ENCODE measurements at regions not wholly inside any gene's neighbourhood (a gene's known extent, or its start where the extent isn't known, plus 50 kb on each side); places are given as distances from the start of the nearest gene placed in this dataset.

GRCh38 chr6:85396159-85396808 is 53.6 kb upstream of the NT5E start:
- no peak for DNase-seq

- DNase-seq, result no peak
Observed at GRCh38 chr6:85395746-85396145, 54.1 kb upstream of the NT5E start.

- DNase-seq, result no peak
Observed at GRCh38 chr6:85394853-85395538, 54.9 kb upstream of the NT5E start.

- no peak for DNase-seq
Observed at GRCh38 chr6:85394199-85394598, 55.7 kb upstream of the NT5E start.

DNA sequence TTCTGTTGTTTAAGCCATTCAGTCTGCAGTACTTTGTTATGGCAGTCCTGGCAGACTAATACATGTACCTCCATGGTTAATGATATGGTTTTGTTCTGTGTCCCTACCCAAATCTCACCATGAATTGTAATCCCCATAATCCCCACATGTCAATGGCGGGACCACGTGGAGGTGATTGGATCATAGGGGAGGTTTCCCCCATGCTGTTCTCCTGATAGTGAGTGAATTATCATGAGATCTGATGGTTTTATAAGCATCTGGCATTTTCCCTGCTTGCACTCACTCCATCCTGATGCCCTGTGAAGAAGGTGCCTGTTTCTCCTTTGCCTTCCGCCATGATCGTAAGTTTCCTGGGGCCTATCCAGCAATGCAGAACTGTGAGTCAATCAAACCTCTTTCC is 57.5 kb upstream of the NT5E start:
- DNase-seq, result no peak

- no peak for DNase-seq
Observed at GRCh38 chr6:85390775-85391174, 59.1 kb upstream of the NT5E start.

DNA sequence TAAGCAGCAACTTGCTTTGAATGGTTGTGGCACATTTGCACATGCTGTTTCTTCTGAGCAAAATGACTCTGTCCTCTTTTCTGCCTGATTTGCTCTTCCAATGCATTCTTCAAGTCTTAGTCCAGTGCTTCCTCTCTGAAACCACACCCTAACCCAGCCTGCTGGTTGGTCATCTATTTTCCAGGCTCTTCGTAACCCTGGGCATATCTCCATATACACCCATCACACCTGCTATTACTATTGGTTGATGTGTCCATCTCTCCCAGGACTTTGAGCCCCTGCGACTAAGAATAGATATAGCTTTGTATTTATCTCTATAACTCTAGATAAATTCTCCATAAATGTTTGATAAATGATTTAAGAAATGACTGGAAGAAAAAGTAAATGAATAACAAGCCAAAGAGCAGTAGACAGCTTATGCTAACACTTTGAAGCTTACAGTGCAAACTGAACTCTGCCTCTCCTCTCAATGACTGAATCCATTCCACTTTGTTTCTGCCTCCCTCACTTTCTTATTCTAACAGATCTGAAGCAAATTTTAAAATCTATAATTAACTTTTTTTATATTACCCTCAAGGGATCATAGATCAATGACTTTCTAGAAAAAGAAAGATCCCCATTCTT is 59.7 kb upstream of the NT5E start:
- no peak for DNase-seq

- no peak for DNase-seq
Observed at GRCh38 chr6:85389151-85389797, 60.6 kb upstream of the NT5E start.

GRCh38 chr6:85388531-85388930 is 61.4 kb upstream of the NT5E start:
- no peak for DNase-seq

GRCh38 chr6:85385636-85386315 is 64.1 kb upstream of the NT5E start:
- no peak for DNase-seq

DNA sequence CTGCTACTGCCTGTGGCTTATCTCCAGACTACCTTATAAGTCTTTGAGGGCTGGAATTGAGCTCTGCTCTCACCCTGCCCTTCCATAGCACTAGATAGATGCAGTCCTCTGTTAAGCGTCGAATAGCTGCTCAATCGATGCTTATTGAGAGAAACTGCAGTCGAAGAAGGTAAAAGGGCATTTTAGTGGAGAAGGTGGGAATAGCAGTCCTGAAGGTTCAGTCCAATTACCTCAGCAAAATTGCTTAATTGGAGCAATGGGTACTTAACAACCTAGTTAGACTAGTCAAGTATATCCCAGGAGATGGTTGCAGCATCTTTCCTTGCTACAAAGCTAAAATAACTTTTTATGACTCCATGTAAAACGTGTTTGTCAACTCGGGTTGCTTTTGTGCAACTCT is 66.8 kb upstream of the NT5E start:
- DNase-seq, result no peak

- DNase-seq, result no peak
Observed at GRCh38 chr6:85382541-85382940, 67.3 kb upstream of the NT5E start.

- no peak for DNase-seq
Observed at GRCh38 chr6:85372915-85373270, 77.0 kb upstream of the NT5E start.

DNA sequence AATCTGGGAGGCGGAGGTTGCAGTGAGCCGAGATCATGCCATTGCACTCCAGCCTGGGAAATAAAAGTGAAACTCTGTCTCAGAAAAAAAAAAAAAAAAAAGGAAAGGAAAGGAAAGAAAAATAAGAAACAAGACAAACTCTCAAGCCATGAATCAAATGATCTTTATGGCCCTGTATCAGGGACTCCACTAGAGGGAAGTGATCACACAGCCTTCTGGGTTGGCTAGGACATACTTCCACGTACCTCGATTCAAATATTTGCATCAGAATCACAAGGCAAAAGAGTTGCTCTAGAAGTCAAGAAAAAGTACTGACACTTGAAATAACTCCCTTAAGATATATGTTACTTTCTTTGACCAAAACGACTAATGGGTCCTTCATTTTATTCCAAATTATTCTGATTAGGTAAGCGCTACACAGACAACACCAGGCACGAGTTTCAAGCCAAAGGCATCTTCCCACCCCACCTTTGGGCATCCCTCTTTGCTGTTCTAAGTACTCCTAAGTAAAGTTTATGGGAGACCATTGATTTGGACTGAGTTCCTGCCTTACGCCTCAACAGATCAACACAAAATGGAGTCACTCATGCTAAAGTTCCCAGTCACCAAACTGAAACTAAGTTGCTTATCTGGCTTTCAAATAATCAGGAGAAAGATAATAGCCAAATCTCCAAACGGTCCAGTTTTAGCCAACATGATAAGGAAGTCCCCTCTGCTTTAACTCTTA is 77.5 kb upstream of the NT5E start:
- DNase-seq, result no peak

DNA sequence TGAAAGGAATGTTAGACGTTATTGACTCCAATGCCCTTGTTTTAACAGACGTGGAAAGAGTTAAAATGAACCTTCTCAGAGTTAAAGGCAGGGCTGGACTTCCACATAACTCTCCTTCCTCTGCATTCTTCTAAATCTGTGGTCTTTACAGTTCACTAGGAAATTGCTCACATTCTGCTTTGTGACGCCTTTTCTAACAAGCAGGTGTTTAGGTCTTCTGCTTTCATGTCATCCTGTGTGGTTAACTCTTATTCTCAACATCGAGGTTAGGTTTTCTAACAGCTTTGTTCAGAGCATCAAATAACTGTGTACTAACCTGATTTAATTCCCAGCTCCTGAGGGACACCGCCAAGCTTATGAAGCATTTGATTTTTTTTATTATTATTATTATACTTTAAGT is 81.3 kb upstream of the NT5E start:
- DNase-seq, result no peak

DNA sequence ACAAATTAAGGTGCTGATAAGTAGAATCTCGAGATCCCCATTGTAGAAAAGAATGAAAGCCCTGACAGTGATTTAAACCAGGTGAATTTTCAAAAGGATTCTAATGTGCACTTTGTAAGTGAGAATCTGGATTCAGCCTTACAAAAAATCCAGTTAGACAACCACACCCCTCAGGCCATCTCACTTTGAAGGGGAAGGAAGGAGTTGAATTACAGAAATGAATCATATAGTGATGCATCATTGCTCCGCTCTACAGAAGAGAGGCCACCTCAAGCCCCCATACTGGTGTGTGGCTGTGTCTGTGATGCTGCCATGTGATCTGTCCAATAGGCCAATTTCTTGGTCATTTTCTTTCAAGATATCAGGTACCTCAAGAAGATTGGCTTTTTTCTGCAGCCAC is 85.5 kb upstream of the NT5E start:
- DNase-seq, result no peak

DNA sequence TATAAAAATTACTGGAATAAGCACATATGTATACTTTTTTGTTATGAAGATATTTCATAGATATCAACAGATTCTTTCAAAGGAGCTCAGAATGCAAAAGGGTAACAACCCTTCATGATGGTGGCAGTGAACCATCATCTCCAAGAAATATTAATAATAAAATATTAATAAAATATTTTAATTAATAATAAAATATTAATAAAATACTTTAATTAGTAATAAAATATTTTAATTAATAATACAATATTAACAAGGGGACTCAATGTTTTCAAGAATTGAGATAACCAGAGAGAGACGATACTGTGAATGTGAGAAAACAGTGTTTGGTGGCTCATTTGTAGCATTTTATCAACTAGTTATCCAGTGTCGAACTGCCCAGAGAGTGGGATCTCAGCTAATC is 86.0 kb upstream of the NT5E start:
- DNase-seq, result no peak

DNA sequence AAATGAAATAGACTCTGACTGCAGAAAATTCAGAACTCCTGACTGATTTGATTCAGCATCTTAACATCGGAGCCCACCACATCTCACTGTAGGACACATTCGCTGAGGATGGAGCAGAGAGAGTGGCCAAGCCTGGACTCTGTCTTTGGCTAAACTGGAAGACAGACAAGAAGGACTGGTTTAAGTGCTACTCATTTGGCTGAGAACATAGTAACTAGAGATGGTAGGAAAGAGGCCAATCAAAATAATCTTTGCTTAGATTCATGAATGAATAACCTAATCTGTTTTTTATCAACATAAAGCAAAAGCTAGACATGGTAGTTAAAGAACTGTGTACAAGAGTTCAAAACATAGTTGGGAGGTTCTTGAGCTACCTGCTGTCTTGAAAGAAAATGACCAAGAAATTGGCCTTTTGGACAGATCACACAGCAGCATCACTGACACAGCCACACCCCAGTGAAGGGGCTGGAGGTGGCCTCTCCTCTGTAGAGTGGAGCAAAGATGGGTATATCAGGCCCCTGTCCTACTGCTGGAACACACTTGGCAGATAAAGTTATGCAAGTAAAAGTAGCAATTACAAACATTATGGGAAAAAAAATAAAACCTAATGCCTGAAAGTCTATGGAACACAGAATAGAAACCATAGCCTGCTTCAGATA is 87.1 kb upstream of the NT5E start:
- no peak for DNase-seq

- DNase-seq, result no peak
Observed at GRCh38 chr6:85361643-85362014, 88.3 kb upstream of the NT5E start.

DNA sequence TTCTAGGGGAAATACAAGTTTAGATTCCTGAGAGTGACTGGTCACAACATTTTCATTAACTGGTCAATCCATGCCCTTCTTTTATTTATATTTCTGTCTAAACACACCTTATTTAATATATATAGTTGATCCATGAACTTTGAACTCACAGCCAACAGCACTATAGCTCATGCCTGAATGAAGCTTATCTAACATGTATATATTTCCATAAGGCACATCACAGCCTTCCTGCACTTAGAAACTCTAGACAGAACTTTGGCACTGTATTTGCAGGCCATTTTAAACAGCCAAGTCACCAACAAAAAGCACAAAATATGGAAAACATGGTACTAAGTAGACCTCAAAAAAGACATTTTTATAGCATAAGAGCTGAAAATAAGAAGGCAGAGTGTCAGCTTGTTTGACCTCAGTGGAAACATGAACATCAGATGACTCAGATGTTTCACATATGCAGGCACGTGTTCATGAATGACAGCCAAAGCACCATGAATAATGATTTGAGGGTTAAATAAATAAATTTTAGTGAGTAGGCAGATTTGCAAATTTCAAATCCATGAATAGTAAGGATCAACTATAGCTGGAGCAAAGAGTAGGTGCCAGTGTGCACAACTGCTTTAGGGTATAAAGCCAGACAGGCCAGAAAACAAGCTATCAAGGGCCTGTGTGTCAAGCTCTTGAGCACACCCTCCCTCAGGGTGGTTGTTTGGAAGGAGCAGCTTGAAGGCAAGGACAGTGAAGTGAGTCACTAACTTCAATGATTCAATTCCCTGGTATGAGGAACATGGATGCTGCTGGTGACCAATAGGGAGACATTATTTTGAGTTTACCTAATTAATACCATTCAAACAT is 88.9 kb upstream of the NT5E start:
- no peak for DNase-seq

GRCh38 chr6:85357651-85358050 is 92.2 kb upstream of the NT5E start:
- no peak for DNase-seq
